IPS-NIHi11 (cell line): ENCODE measurements at regions not wholly inside any gene's neighbourhood (a gene's known extent, or its start where the extent isn't known, plus 50 kb on each side); places are given as distances from the start of the nearest gene placed in this dataset.

ENCODE experiments used
- DNase-seq: peaks from one replicate; pipeline ENCODE4 v3.0.0; 2012; ENCODE audit warnings: mixed read lengths, low spot score

DNA sequence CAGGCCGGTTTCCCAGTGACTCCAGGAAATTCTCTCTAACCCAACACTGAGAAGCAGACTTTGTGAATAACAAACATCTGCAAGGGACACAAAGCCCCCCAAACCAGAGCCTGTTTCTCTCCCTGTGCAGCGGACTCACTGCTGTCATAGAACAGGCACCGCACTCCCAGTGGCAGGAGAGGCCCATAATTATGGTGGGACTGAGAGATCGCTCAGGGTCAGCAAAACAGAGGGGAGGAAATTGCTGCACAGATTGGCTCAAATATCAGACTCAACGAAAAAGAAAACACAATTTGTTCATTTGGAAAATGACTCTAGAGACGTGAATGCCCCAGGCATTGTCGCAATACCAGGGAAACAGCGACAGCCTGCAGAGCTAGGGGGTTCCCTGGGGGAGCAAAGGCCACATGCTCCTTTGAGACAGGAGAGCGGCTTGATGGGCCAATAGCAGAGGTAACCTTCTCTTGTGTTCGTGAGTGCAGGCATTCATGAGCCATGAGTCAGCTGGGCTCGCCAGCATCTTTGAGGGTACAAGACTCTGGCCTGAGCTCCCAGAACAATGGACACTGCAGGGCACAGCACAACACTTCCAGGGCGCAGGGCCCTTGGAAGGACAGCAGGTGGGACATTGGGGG is 143.3 kb upstream of the KLHL29 start:
- no peak for DNase-seq

DNA sequence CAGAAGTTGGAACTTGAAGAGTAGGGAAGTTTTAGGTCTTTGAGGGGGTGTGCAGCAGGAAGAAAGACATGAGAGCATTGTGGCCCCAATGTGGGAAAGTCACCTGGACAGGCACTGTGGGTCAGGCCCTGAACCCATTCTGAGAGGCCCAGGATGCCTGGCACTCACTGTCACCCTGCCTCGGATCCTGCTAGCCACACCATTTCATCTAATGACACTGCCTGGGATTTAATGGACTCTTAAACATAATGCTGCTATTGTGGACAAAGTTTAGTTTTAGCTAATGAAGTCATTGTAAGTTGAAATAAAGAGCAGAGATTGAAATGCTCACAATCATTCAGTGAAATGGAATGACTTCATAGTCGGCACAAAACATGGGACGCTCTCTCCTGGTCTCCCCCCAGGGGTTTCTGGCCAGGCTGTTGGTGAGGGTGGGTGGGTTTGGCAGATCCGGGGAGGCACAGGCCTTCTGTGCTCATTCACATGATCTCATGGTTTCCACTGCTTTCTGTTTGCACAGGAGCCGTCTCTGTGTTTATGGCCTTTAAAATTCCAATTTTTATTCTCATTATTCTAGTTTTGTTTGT is 141.8 kb upstream of the KLHL29 start:
- DNase-seq = no peak

DNA sequence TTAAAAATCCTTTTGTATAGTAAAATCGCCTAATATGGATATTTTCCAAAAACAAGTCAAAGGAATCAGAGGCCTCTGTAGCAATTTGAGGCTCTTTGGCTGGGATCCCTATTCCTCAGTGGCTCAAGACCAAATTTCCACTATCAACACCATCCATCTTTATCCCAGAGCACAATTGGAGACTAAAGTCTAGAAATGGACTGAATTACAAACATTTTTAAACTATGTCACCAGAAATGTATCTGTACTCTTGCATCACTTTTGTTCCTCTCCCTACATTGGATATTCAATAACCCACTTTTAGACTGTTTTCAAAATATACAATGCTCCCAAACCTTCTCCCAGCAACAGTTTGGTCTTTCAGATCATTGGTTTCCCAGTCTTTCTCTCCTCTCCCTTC is 140.4 kb upstream of the KLHL29 start:
- DNase-seq = no peak

DNA sequence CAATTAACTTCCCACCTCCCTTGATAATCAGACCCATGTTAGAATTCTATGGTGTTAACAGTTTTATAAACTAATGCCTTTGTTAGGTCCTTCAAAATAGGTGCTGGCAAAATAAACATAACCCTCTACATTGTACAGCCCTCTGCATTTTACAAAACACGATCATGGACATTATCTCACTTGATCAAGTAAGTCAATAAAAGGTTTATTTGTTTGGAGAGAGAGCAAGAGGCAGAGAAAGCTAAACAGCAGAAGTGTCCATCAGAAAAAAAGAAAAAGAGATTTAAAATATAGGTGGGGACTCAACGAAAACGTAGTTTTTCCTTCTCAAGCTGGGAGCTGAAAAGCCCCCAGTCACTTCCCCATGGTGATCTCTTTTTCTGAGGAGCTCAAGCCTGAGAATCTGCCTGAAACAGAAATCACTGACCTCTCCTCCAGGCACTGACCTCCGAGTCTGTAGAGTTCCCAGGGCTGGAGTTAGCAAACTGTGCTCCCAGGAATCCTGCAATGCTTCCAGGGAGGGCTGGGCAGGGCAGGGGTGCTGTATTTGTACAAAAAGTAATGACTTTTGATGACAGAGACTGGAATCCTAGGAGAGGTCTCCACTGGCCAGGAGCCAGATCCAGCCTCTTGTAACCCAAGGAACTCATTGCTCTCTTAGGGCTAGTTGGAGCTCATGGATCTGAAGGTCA is 137.8 kb upstream of the KLHL29 start:
- no peak for DNase-seq

DNA sequence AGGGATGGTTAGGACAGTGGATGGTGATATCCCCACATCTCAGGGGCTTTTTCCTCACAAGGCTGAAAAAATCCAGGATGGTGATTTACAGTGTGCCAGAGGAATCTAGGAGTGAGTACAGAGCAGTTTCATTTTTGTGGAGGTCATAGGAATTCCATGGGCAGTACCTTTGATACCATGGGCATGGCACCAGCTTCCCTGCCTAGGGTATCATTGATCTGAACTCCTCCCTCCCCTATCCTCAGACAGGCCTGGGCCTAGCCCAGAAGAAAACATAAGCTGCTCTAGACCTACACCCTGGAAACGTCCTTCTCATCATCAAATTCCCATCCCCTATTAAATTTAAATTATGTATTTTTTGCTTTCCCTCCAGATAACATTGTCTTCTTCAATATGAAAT is 136.3 kb upstream of the KLHL29 start:
- no peak for DNase-seq

DNA sequence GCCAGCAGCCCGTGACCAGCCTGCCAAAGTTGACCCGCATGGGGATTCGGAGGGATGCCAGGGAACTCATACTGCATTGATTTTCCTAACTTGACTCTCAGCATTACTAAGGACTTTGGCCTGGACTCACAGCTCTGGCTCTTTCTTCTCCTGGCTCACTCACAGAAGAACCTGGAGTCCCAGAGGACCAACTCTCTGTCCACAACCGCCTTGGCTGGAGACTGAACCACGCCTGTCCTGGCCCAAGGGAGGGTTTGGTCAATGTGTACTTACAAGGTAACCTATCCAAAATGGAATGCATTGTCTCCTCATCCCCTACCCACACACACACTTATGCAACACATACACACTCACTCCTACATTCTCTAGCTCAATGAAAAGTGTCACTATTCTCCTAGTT is 135.6 kb upstream of the KLHL29 start:
- no peak for DNase-seq

DNA sequence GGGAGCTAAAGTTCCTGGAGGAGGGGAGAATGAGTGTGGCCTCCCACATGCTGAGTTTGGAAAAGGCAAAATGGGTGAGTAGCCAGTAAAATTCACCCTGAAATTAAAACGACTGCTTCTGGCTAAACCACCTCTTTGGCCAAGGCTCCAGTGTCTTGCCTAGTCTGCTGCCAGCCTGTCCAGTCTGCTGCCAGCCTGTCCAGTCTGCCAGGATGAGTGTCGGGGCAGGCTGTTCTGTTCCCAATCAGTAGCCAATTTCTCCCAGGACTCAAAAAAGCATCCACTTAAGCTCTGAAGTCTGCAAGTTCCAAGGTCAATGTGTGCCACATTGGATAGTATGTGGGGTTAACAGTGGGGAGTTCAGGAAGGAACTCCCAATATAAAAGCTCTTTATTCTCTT is 134.6 kb upstream of the KLHL29 start:
- no peak for DNase-seq

DNA sequence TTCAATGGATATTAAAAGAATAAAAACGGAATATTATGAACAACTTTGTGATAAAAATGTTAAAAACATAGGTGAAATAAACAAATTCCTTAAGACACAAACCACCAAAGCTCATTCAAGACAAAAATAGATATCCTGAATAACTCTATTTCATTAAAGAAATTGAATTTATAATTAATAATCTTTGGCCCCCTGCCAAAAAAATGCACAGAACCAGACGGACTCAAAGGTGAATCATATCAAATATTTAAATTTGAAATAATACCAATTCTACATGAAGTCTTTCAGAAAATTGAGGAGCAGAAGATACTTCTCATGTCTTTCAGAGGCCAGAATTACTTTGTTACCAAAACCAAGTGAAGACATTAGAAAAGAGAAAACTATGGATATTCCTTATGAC is 128.3 kb upstream of the KLHL29 start:
- DNase-seq = no peak

DNA sequence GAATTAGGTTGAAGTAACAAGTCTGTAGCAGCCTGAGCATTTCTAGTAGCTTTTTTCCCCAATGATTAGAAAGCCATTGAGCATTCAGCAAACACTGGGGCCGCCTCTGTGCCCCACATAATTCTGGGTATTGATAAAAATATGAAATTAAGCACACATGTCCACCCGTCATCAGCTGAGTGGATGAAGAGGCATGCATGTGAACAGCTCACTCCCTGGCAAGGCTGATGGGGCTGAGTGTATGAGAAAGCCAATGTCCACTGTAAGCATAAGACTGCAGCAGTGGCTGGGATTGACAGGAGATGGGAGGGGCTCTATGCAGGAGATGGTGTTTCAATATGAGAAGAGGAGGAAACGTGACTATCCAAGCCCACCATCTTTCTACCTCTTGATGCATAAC is 124.4 kb upstream of the KLHL29 start:
- DNase-seq = no peak

DNA sequence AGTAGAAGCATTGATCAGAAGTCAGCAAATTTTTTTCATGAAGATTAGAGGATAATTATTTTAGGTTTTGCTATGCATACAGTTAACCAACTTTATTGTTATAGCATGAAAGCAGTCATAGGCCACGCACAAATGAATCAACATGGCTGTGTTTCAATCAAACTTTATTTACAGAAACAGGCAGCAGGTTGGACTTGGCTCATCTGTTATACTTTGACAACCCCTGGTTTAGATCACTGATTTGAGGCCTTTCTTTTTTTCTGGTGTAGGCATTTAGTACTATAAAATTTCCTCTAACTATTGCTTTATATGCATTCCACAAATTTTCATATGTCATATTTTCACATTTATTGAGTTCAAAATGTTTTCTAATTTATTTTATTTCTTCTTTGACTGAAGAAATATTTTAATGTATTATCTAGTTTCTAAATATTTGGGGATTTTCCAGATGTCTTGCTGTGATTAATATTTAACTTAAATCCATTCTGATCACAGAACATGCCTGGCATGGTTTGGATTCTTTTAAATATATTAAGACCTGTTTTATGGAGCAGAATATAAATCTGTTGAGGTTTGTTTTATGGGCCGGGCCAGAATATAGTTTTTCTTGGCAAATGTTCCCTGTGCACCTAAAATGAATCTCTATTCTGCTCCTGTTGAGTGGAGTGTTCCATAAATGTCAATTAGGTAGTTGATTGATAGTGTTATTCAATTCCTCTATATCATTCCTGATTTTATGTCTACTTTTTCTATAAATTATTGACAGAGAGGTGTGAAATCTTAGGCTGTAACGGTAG is 116.3 kb upstream of the KLHL29 start:
- no peak for DNase-seq

DNA sequence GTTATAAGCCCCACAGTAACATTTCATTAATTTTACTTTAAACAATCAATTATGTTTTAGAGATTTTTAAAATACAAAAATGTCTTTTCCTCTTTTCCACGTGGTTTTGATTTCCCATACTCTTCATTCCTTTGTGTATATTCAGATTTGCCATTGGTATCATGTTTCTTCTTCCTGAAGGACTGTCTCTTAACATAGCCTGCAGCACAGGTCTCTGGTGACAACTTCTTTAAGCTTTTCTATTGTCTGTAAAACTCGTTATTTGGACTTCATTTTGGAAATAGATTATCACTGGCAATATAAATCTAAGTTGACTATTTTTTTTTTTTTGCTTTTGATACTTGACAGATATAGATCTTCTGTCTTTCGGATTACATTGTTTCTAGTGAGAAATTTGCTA is 115.2 kb upstream of the KLHL29 start:
- no peak for DNase-seq

DNA sequence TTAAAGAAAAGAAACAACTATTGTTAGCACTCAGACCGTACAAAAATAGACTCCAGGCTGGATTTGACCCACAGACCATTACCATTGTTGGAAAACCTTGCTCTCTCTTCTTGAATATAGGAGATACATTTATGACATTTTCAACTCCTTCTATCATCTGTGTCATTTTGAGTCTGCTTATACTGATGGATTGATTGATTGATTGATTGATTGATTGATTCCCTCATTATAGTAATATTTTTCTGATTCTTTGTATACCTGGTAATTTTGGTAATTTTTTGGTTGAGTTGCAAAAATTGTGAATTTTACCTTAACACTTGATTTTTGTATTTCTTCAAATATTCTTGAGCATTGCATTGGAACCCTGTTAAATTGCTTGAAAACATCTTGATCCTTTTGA is 114.2 kb upstream of the KLHL29 start:
- no peak for DNase-seq

DNA sequence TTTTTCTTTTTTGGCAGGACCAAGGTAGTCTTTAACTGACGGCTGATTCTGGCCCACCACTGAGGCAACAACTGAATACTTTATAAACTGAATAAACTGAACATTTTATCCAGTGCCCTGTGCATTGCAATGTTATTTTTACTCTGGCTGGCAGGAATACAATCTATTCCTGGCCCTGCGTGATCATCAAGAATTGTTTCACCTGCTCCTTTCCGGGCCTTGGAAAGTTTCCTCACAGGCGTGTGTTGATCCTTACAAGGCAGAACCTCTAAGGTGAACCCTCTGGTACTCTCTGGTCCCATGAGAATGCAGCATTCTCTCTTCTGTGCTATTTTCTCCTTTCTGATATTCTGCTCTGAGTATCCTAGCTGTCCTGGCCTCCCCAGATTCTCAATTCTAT is 113.7 kb upstream of the KLHL29 start:
- DNase-seq = no peak

DNA sequence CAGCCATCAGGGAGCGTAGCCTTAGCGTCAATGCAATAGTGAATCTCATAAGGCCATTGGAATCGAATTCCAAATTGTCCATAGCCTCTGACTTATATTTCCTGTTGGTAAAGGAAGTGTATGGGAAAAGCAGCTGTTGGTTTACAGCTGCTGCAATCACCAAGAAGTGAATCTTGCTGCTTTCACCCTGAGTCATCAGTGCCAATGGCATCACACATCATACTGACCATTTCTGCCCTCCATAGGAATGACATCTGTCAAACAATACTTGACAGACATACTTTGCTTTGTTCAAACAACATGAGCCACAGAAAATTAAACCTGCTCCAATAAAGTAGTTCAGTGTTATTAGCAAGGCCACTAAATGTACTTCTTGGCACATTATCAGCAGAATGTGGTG is 111.2 kb upstream of the KLHL29 start:
- DNase-seq = no peak

DNA sequence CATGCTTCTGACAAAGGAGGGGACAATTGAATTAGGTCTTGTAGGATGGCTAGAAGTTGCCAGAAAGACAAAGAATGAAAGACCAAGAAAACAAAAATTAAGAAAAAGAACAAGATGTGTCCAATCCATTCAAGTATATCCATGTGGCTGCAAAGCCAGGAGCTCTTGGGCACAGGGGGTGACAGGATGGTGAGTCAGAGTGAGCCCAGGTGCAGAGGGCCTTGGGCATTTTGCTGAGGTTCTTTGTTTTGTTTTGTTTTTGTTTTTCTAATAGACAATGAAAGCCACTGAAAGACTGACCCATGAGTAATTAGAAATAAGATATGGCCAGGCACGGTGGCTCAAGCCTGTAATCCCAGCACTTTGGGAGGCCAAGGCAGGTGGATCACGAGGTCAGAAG is 104.6 kb upstream of the KLHL29 start:
- DNase-seq = no peak

DNA sequence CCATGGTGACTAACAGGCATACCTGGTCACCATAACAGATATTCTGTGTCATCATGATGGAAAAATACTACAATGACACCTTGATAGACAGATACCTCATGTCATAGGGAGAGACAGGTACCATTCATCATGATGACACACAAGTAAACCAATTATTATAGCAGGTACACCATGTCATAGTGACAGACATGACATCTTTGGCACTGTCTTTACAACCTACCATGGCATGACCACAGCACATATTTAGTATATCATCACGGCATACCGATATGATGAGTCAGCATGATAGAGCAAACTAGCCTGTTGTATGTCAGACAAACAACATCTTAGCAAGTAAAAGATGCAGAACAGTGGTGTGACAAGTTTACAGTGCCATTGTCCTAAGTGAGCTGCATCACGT is 101.3 kb upstream of the KLHL29 start:
- no peak for DNase-seq

DNA sequence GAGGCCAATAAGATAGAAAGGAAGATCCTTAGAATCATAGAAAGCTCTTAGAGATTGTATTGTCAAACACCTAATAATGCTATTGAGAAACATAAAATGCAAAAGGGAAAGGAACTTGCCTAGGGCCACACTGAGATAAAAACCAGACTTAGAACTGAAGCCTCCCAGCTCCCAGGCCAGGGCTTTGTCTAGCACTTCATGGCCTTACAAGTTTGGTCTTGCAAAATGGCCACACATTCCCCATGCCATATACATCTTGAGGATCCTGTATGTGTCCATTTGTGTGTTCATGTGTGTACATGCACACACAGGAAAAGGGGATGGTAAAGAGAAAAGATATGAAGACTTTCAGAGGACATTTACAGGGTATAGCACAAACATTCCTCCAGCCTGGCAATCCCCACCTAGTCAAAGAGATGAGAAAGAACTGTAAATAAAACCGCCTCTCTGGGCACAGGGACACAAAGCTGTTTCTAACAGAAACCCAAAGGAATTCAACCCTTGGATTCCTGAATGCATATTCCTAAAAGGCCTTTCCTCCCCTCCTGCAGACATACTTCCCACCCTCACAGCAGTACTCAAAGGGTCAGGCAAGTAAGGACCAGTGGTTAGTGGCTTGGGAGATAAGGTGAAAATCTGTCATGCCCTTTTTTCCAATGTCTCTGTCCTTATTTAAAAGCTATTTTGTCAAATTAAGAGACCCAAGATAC is 99.7 kb upstream of the KLHL29 start:
- DNase-seq = no peak

DNA sequence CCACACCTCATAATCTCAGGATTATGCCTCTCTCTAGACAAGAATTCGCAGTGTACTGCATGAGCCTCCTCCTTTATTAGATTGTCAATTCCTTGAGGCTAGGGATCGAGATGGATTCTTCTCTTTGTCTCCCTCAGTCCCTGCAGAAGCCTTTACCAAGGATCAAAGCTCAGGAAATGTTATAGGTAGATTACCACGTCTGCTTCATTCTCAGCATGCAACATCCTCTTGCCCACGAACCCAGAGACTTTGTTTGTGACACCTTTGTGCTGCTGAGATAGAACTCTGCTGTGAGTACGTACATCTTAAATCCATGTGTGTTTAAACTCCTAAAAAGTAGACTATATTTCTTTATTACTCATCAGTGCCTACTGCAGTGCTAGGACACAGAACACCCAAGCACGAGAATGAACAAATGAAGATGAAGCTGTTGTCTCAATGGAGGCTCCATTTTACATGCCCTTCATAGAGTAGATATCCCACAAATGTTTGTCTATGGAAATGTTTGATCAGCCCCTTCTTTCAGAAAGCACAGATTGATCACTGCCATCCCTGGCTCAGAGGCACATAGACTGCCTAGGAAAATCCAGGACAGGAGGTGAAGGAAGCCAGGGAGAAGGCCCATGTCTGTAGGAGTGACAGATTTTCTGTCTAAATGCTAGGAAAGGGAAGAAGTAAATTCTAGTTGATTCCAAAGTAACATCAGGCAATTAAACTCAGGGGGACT is 98.8 kb upstream of the KLHL29 start:
- no peak for DNase-seq

DNA sequence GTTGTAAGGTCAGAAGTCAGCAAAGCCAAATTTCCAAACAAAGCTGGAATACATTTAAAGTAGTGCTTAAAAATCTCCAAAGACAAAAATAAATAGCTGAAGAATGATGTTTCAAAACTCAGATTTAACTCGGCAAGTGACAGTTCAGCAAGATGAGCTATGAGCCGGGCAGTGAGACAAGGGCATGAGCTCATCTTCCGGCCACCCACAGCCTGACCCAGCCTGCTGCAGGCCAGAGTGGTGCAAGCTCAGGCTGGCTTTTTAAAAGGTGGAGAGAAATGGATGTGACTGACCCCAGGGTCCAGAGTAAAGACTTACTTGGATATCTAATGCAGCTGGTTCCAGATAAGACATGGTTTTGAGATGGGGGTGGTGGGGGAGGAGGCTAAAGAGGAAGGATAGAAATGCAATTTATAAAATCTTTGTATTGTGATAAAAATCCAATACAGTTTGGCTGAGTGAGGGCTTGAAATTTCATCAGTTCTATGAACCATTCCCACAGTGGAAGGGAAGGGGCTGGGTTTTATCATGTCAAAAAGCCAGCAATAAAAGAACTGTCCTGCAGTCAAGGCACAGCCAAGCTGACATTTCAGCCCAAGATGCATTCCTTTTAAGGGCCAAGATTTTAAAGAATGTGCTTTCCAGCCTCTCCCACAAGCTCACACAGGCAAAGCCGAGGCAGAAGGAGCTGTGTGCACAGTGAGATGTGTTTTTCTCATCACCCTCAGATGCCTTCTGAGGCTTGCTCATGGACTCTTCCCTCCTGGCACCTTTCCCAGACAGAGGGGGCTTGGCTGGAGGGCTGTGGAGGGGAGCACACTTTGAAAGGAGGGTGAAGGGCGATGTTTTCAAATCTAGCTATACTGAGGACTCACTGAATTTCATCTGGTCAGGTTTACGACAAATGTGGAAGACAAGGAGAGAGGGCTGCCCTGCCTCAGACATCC is 97.9 kb upstream of the KLHL29 start:
- DNase-seq = no peak

DNA sequence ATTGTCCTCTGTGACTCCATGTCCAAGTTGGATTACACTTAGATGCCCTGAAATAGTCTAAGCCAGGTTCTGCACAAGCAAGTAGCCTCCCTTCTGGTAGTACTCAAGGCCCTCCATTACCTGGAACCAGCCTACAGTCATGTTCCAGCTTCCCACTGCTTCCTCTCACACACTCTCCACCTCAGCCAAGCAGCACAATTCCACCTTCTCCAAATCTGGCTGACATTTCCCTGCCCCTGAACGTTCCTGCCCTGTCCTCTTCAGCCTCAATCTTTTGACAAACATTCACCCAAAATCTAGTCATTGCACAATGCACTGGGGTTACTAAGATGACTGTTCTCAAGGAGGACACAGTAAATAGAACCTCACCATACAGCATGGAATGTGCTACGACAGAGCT is 95.3 kb upstream of the KLHL29 start:
- DNase-seq = no peak

DNA sequence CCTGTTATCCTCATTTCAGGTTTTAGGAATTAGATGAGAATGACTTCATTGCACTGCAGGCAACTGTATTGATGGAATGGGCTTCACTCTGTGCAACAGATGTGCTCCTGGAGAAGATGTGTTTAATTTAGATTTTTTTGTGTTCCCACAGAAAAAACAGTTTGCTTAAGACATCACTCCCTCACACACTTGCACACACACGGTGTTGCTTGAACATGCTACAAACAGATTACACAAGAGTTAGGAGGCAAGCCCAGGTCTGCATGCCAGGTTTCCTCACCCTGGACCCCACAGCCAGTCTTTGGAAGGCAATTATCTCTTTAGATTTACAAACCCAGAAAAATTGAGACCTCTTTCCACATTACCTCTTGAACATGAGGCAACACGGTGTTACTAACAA is 93.7 kb upstream of the KLHL29 start:
- DNase-seq = no peak
